Liver (tissue), 8 donors: ENCODE measurements at regions not wholly inside any gene's neighbourhood (a gene's known extent, or its start where the extent isn't known, plus 50 kb on each side); places are given as distances from the start of the nearest gene placed in this dataset.

Experiments used
- DNase-seq: peaks from one replicate; pipeline ENCODE4 v3.0.0-alpha.2; 2017; ENCODE audit warnings: low spot score
- H3K27ac ChIP-seq, 2 donors: one replicate each; pipeline ENCODE4 v1.7.0; 2013; ENCODE audit warnings: inconsistent platforms in 2 of 2, low read length in 2 of 2, control low read depth in 1 of 2, low read depth in 1 of 2, mild to moderate bottlenecking in 1 of 2
- H3K27me3 ChIP-seq, 4 donors: one replicate each; pipeline versions ENCODE4 v1.6.1 to v1.7.0; 2013; ENCODE audit warnings: low read length in 3 of 4, inconsistent platforms in 1 of 4, mild to moderate bottlenecking in 1 of 4, moderate library complexity in 1 of 4; ENCODE audit not compliant: control insufficient read depth in 4 of 4, insufficient read depth in 4 of 4
- H3K36me3 ChIP-seq, 4 donors: one replicate each; pipeline versions ENCODE4 v1.6.1 to v1.7.0; 2013; ENCODE audit warnings: low read length in 3 of 4, mild to moderate bottlenecking in 3 of 4, low read depth in 1 of 4, moderate library complexity in 1 of 4; ENCODE audit not compliant: control insufficient read depth in 4 of 4, insufficient read depth in 3 of 4
- H3K4me1 ChIP-seq, 4 donors: one replicate each; pipeline versions ENCODE4 v1.6.1 to v1.7.0; 2013; ENCODE audit warnings: low read length in 3 of 4, mild to moderate bottlenecking in 3 of 4, moderate library complexity in 1 of 4; ENCODE audit not compliant: control insufficient read depth in 4 of 4, insufficient read depth in 4 of 4
- H3K4me3 ChIP-seq, 3 donors: one replicate each; pipeline versions ENCODE4 v1.6.1 to v1.7.0; 2013; ENCODE audit warnings: low read length in 3 of 3, control low read depth in 1 of 3, low read depth in 1 of 3, mild to moderate bottlenecking in 1 of 3
- H3K9ac ChIP-seq, 2 donors: one replicate each; pipeline ENCODE4 v1.7.0; 2013; ENCODE audit warnings: low read length in 2 of 2, mild to moderate bottlenecking in 2 of 2, moderate library complexity in 2 of 2, control low read depth in 1 of 2, low read depth in 1 of 2
- H3K9me3 ChIP-seq, 4 donors: one replicate each; pipeline versions ENCODE4 v1.6.1 to v1.7.0; 2013; ENCODE audit warnings: low read length in 3 of 4; ENCODE audit not compliant: control insufficient read depth in 4 of 4
- EGR1 ChIP-seq, 2 donors: IDR thresholded peaks; 2 replicates each; pipeline ENCODE4 v1.6.1; 2016 to 2018; ENCODE audit warnings: antibody characterized with exemption in 2 of 2, low read depth in 2 of 2
- FOXA1 ChIP-seq: IDR thresholded peaks from 2 replicates; pipeline ENCODE4 v1.6.1; 2016; ENCODE audit warnings: antibody characterized with exemption
- FOXA2 ChIP-seq: IDR thresholded peaks from 2 replicates; pipeline ENCODE4 v1.6.1; 2016; ENCODE audit warnings: antibody characterized with exemption
- GABPA ChIP-seq, 2 donors: IDR thresholded peaks in 1 of 2; conservative IDR thresholded peaks in 1 of 2; 2 replicates each; pipeline ENCODE4 v1.6.1; 2016; ENCODE audit warnings: antibody characterized with exemption in 2 of 2, mild to moderate bottlenecking in 1 of 2, moderate library complexity in 1 of 2
- HNF4A ChIP-seq, 2 donors: conservative IDR thresholded peaks; 2 replicates each; pipeline ENCODE4 v1.6.1; 2016; ENCODE audit warnings: antibody characterized with exemption in 2 of 2, mild to moderate bottlenecking in 2 of 2
- JUND ChIP-seq, 2 donors: IDR thresholded peaks; 2 replicates each; pipeline ENCODE4 v1.6.1; 2016; ENCODE audit warnings: antibody characterized with exemption in 2 of 2
- RAD21 ChIP-seq, 2 donors: IDR thresholded peaks; 2 replicates each; pipeline ENCODE4 v1.6.1; 2016; ENCODE audit warnings: antibody characterized with exemption in 2 of 2, mild to moderate bottlenecking in 2 of 2
- RXRA ChIP-seq, 2 donors: IDR thresholded peaks; 2 replicates each; pipeline ENCODE4 v1.6.1; 2017 to 2018; ENCODE audit warnings: antibody characterized with exemption in 2 of 2, mild to moderate bottlenecking in 1 of 2
- SP1 ChIP-seq: IDR thresholded peaks from 2 replicates; pipeline ENCODE4 v1.6.1; 2018; ENCODE audit warnings: antibody characterized with exemption, mild to moderate bottlenecking
- TAF1 ChIP-seq: conservative IDR thresholded peaks from 2 replicates; pipeline ENCODE4 v1.6.1; 2016; ENCODE audit warnings: antibody characterized with exemption, mild to moderate bottlenecking
- YY1 ChIP-seq: IDR thresholded peaks from 2 replicates; pipeline ENCODE4 v1.6.1; 2016; ENCODE audit warnings: antibody characterized with exemption, mild to moderate bottlenecking
- WGBS: extraction: QIAGEN DNeasy Blood & Tissue Kit; methylation state at CpG from one replicate; pipeline ENCODE4 v1.1.7; 2013; 5-methylcytosine and 5-hydroxymethylcytosine counted together
- TF ChIP-seq, protein P1 (sequence below): IDR thresholded peaks from 2 replicates; pipeline ENCODE4 v1.6.1; 2016; ENCODE audit warnings: antibody characterized with exemption
- TF ChIP-seq, protein P2 (sequence below): IDR thresholded peaks from 2 replicates; pipeline ENCODE4 v1.6.1; 2016; ENCODE audit warnings: antibody characterized with exemption
- TF ChIP-seq, protein P3 (sequence below): IDR thresholded peaks from 2 replicates; pipeline ENCODE4 v1.6.1; 2016; ENCODE audit warnings: antibody characterized with exemption, mild to moderate bottlenecking
- TF ChIP-seq, protein P4 (sequence below): fragments of 150-350 bp; IDR thresholded peaks from 2 replicates; pipeline ENCODE4 v1.5.1; 2017; ENCODE audit warnings: improper control_type of control experiment, low read depth, low read length; ENCODE audit not compliant: missing input control
- TF ChIP-seq, protein P5 (sequence below): IDR thresholded peaks from 2 replicates; pipeline ENCODE4 v1.6.1; 2016; ENCODE audit warnings: antibody characterized with exemption
- donor health status: healthy.
- donor health status: healthy.
- donor health status: healthy.
- donor health status: healthy.
- donor health status: healthy.

DNA sequence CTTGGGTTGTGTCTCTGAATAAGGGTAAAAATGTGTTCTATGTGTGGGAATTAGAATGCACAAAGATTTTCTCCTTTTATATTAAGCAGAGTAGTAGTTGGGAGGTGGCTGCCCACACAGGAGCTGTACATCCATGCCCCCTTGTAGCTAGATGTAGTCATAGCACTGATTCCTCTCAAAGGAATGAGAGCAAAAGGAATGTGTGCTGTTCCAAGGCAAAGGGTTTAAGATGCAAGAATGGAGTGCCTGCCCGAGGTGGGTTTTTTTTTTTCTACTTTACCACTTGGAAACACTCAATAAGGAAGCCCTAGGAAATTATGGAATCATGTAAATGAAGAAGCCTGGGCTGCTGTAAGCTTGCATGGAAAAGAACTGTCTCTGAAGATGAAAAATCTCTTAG is 2183.2 kb upstream of the AGA start:
- H3K36me3 ChIP-seq: no peaks in the 10 kb centered on the region
- H3K27ac ChIP-seq: no peak overlapping the region
- DNase-seq: no peak
- WGBS: 51% methylated on average over 1 of the region's 1 CpG
- no peak overlapping the region for H3K9ac ChIP-seq
- no peak overlapping the region for H3K4me3 ChIP-seq
- H3K9me3 ChIP-seq: no peaks in the 10 kb centered on the region
- no peaks in the 10 kb centered on the region for H3K27me3 ChIP-seq
- TF ChIP-seq RXRA (IDR thresholded peaks at IDR 0.05): no peak
- no peak for TF ChIP-seq SP1
- TF ChIP-seq, protein P1, sequence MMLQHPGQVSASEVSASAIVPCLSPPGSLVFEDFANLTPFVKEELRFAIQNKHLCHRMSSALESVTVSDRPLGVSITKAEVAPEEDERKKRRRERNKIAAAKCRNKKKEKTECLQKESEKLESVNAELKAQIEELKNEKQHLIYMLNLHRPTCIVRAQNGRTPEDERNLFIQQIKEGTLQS: no peak
- TF ChIP-seq, protein P2, sequence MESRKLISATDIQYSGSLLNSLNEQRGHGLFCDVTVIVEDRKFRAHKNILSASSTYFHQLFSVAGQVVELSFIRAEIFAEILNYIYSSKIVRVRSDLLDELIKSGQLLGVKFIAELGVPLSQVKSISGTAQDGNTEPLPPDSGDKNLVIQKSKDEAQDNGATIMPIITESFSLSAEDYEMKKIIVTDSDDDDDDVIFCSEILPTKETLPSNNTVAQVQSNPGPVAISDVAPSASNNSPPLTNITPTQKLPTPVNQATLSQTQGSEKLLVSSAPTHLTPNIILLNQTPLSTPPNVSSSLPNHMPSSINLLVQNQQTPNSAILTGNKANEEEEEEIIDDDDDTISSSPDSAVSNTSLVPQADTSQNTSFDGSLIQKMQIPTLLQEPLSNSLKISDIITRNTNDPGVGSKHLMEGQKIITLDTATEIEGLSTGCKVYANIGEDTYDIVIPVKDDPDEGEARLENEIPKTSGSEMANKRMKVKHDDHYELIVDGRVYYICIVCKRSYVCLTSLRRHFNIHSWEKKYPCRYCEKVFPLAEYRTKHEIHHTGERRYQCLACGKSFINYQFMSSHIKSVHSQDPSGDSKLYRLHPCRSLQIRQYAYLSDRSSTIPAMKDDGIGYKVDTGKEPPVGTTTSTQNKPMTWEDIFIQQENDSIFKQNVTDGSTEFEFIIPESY: no peak
- TF ChIP-seq, protein P3, sequence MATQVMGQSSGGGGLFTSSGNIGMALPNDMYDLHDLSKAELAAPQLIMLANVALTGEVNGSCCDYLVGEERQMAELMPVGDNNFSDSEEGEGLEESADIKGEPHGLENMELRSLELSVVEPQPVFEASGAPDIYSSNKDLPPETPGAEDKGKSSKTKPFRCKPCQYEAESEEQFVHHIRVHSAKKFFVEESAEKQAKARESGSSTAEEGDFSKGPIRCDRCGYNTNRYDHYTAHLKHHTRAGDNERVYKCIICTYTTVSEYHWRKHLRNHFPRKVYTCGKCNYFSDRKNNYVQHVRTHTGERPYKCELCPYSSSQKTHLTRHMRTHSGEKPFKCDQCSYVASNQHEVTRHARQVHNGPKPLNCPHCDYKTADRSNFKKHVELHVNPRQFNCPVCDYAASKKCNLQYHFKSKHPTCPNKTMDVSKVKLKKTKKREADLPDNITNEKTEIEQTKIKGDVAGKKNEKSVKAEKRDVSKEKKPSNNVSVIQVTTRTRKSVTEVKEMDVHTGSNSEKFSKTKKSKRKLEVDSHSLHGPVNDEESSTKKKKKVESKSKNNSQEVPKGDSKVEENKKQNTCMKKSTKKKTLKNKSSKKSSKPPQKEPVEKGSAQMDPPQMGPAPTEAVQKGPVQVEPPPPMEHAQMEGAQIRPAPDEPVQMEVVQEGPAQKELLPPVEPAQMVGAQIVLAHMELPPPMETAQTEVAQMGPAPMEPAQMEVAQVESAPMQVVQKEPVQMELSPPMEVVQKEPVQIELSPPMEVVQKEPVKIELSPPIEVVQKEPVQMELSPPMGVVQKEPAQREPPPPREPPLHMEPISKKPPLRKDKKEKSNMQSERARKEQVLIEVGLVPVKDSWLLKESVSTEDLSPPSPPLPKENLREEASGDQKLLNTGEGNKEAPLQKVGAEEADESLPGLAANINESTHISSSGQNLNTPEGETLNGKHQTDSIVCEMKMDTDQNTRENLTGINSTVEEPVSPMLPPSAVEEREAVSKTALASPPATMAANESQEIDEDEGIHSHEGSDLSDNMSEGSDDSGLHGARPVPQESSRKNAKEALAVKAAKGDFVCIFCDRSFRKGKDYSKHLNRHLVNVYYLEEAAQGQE: no peak
- no peak for TF ChIP-seq FOXA1
- TF ChIP-seq YY1: no peak
- TF ChIP-seq, protein P4, sequence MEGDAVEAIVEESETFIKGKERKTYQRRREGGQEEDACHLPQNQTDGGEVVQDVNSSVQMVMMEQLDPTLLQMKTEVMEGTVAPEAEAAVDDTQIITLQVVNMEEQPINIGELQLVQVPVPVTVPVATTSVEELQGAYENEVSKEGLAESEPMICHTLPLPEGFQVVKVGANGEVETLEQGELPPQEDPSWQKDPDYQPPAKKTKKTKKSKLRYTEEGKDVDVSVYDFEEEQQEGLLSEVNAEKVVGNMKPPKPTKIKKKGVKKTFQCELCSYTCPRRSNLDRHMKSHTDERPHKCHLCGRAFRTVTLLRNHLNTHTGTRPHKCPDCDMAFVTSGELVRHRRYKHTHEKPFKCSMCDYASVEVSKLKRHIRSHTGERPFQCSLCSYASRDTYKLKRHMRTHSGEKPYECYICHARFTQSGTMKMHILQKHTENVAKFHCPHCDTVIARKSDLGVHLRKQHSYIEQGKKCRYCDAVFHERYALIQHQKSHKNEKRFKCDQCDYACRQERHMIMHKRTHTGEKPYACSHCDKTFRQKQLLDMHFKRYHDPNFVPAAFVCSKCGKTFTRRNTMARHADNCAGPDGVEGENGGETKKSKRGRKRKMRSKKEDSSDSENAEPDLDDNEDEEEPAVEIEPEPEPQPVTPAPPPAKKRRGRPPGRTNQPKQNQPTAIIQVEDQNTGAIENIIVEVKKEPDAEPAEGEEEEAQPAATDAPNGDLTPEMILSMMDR: no peak
- no peak for TF ChIP-seq RAD21 (IDR thresholded peaks at IDR 0.05)
- TF ChIP-seq, protein P5, sequence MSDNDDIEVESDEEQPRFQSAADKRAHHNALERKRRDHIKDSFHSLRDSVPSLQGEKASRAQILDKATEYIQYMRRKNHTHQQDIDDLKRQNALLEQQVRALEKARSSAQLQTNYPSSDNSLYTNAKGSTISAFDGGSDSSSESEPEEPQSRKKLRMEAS: no peak
- no peak for TF ChIP-seq EGR1 (IDR thresholded peaks at IDR 0.05; ENCODE audit: low read depth in 2 of 2)
- no peak for TF ChIP-seq GABPA (IDR thresholded peaks at IDR 0.05 in 1 of 2, conservative IDR thresholded peaks at IDR 0.05 in 1 of 2)
- TF ChIP-seq HNF4A (conservative IDR thresholded peaks at IDR 0.05): no peak
- TF ChIP-seq FOXA2: no peak
- TF ChIP-seq JUND (IDR thresholded peaks at IDR 0.05): no peak
- no peak for TF ChIP-seq TAF1
- H3K4me1 ChIP-seq: no peaks in the 10 kb centered on the region

DNA sequence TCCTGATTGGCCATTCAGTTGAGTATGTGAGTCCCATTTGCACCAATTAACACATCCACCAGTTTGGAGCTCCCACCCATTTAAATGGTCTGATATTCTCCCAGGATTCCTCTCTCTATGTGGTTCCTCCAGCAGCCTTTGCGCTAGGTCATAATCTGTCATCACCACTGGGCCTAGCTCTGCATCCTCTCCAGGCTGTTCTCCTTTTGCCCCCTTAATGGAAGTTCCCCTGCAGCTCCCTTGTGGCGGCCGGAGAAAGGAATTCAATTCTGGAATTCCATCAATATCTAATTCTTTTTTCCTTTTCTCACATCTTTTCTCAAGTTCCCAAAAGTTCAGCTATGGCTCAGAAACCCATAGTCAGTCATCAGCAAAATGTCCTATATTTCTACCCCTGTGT is 2184.4 kb upstream of the AGA start:
- no peaks in the 10 kb centered on the region for H3K9me3 ChIP-seq
- WGBS: 88% methylated on average over 3 of the region's 3 CpGs
- H3K4me3 ChIP-seq: no peak overlapping the region
- no peak for TF ChIP-seq JUND (IDR thresholded peaks at IDR 0.05)
- TF ChIP-seq, protein P2: no peak
- no peak for TF ChIP-seq RXRA (IDR thresholded peaks at IDR 0.05)
- H3K27ac ChIP-seq: no peak overlapping the region
- no peaks in the 10 kb centered on the region for H3K27me3 ChIP-seq
- H3K4me1 ChIP-seq: no peaks in the 10 kb centered on the region
- no peak overlapping the region for H3K9ac ChIP-seq
- H3K36me3 ChIP-seq: no peaks in the 10 kb centered on the region
- DNase-seq: no peak
